ENCODE measurements at regions not wholly inside any gene's neighbourhood (a gene's known extent, or its start where the extent isn't known, plus 50 kb on each side); places are given as distances from the start of the nearest gene placed in this dataset.
"Not testable (repeated sequence)": the region's sequence is repeated elsewhere in the genome, so short reads cannot be mapped to it uniquely, and the experiment has no call there.

DNA sequence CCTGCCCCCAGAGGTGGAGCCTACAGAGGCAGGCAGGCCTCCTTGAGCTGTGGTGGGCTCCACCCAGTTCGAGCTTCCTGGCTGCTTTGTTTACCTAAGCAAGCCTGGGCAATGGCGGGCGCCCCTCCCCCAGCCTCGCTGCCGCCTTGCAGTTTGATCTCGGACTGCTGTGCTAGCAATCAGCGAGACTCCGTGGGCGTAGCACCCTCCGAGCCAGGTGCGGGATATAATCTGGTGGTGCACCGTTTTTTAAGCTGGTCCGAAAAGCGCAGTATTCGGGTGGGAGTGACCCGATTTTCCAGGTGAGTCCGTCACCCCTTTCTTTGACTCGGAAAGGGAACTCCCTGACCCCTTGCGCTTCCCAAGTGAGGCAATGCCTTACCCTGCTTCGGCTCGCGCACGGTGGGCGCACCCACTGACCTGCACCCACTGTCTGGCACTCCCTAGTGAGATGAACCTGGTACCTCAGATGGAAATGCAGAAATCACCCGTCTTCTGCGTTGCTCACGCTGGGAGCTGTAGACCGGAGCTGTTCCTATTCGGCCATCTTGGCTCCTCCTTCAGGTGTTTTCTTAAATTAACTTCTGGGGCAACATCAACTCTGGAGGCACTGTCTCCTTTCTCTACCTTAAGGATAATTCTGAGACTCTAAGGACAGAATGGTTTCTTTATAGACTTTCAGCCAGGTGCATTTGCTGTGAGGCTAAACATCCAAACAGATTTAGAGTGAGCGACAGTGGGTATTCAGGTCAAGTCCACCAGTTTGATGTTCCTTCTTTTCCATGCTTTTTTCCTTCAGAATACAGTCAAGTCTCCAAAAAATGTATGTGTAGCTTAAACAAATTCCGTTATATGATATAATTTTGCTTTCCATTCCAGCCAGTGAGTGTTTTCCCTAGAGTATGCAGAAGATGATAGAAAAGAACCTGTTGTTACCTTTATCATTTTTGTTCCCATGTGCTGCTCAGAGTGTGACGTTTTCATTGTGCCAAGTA lies 170.8 kb downstream of the KCNRG start:
- H3K36me3 ChIP-seq (ENCODE audit: control insufficient read depth in 2 of 3, insufficient read depth in 3 of 3, low read length in 3 of 3); H3K4me1 ChIP-seq (ENCODE audit: control insufficient read depth in 2 of 2, insufficient read depth in 2 of 2, low read length in 2 of 2); H3K9me3 ChIP-seq (ENCODE audit: control insufficient read depth in 2 of 3, low read length in 3 of 3); H3K36me3 Mint-ChIP-seq; ATAC-seq; H3K9me3 Mint-ChIP-seq; H3K27ac ChIP-seq (ENCODE audit: low read depth, low read length); H3K27ac Mint-ChIP-seq; H3K4me3 ChIP-seq (ENCODE audit: low read length); intact Hi-C loops (cut with micrococcal nuclease); POLR2A ChIA-PET; H3K4me1 Mint-ChIP-seq; DNase-seq; H3K27me3 ChIP-seq (ENCODE audit: control insufficient read depth in 2 of 2, insufficient read depth in 2 of 2, low read length in 2 of 2); CTCF ChIA-PET: not testable (repeated sequence)
- Mint-ChIP-seq H3K4me3 (peak overlapping the region in 1 of 10 donors; percentile 54), H3K27me3 (peaks cover 0 to 32% (median 0%) of the 10 kb centered on the region in 5 donors)

DNA sequence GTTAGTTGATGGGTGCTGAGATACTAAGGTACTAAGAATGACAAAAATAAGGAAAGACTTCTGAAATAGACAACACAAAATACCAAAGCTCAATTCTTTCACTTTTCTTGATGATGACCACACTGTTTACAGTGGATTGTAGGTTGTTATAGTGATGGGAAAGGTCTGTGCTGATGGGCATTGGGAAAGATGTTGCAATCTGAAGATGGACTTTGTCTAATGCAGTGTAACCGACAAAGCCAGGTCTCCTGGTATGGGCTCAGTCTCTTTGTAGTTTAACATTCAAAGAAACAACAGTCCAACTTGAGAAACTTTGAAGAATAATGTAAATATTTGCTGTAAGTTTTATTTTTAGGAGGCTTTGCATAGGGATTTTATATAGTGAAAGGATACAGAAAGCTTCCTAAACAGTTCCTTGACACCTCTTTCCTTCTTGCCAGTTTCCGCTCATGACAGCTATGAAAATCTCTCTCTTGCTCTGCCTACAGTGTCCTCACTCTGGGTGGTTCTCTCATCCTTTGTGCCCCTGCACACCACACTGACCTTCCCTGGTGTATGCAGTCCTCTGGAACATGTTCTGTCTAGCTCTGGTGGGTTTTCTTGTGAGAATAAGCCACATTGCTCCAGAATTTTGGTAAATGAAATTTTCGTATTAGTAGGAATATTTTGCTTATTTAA lies 172.2 kb downstream of the KCNRG start:
- H3K27me3 ChIP-seq (ENCODE audit: control insufficient read depth in 2 of 2, insufficient read depth in 2 of 2, low read length in 2 of 2), result no peaks in the 10 kb centered on the region
- H3K9me3 ChIP-seq (ENCODE audit: control insufficient read depth in 2 of 3, low read length in 3 of 3), result no peaks in the 10 kb centered on the region
- H3K9me3 Mint-ChIP-seq, result peaks cover 0 to 4% (median 0%) of the 10 kb centered on the region in 11 donors
- ATAC-seq (no peak), DNase-seq (no peak)
- ChIA-PET CTCF (no interaction called here), POLR2A (interaction anchor here (0.6 kb wide), 1 partner anchor 17 kb away, joined by 4 read pairs; no protein-coding TSS in a partner anchor)
- H3K4me1 ChIP-seq (ENCODE audit: control insufficient read depth in 2 of 2, insufficient read depth in 2 of 2, low read length in 2 of 2), result peaks cover 0 to 3% of the 10 kb centered on the region in 2 donors
- no peaks in the 10 kb centered on the region for H3K36me3 ChIP-seq (ENCODE audit: control insufficient read depth in 2 of 3, insufficient read depth in 3 of 3, low read length in 3 of 3)
- H3K27ac ChIP-seq (ENCODE audit: low read depth, low read length), result no peak overlapping the region
- no peak overlapping the region for H3K4me3 Mint-ChIP-seq
- H3K27me3 Mint-ChIP-seq, result peaks cover 0 to 45% (median 0%) of the 10 kb centered on the region in 5 donors
- no peak overlapping the region for H3K27ac Mint-ChIP-seq
- H3K4me3 ChIP-seq (ENCODE audit: low read length), result no peak overlapping the region
- no peaks in the 10 kb centered on the region for H3K36me3 Mint-ChIP-seq
- intact Hi-C loops (cut with micrococcal nuclease), result no loop called here
- peaks cover 0 to 3% (median 0%) of the 10 kb centered on the region in 7 donors for H3K4me1 Mint-ChIP-seq

DNA sequence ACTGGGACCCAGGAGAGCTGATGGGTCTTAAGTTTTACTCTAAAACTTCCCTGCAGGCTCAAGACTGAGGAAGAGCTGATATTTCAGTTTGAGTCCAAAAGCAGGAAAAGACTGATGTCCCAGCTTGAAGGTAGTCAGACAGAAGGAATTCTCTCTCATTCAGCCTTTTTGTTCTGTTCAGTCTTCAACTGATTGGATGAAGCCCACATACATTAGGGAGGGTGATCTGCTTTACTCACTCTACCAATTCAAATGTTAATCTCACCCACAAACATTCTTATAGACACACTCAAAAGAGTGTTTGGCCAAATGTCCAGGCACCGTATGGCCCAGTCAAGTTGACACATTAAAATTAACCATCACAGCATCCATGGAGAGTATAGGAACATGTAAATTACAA lies 173.5 kb downstream of the KCNRG start:
- Mint-ChIP-seq H3K4me1 (peaks cover 0 to 3% (median 0%) of the 10 kb centered on the region in 7 donors), H3K27ac (no peak overlapping the region), H3K27me3 (peaks cover 0 to 51% (median 0%) of the 10 kb centered on the region in 5 donors), H3K4me3 (no peak overlapping the region), H3K9me3 (peaks cover 0 to 4% (median 0%) of the 10 kb centered on the region in 11 donors), H3K36me3 (no peaks in the 10 kb centered on the region)
- Histone ChIP-seq H3K36me3 (ENCODE audit: control insufficient read depth in 2 of 3, insufficient read depth in 3 of 3, low read length in 3 of 3) (no peaks in the 10 kb centered on the region), H3K4me1 (ENCODE audit: control insufficient read depth in 2 of 2, insufficient read depth in 2 of 2, low read length in 2 of 2) (peaks cover 0 to 3% of the 10 kb centered on the region in 2 donors), H3K9me3 (ENCODE audit: control insufficient read depth in 2 of 3, low read length in 3 of 3) (no peaks in the 10 kb centered on the region), H3K27me3 (ENCODE audit: control insufficient read depth in 2 of 2, insufficient read depth in 2 of 2, low read length in 2 of 2) (no peaks in the 10 kb centered on the region), H3K27ac (ENCODE audit: low read depth, low read length) (no peak overlapping the region), H3K4me3 (ENCODE audit: low read length) (no peak overlapping the region)
- no peak for ATAC-seq
- POLR2A ChIA-PET, result no interaction called here
- intact Hi-C loops (cut with micrococcal nuclease), result no loop called here
- DNase-seq, result no peak
- CTCF ChIA-PET, result interaction anchor here (0.9 to 1.5 kb wide), 2 partner anchors 104 to 212 kb away, joined by 4 read pairs; no protein-coding TSS in a partner anchor

DNA sequence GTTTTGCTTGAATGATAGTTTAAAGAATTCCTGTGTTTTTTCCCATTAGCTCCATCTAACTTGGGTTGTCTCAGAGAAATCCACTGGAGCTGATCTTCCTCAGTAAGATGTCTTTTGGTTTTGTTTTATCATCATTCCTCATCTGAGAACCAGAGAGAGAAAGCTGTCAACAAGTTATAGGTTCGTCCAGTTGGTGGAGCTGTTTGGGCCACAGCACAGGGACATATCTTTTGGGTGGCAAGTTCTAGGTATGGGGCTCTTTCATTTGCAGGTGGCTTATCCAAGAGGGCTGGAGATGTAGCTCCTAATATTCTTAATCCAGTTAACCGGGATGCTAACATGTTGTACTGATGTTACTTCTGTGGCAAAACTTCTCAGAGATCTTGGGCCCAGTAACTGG lies 174.2 kb downstream of the KCNRG start:
- ATAC-seq (no peak), DNase-seq (no peak)
- intact Hi-C loops (cut with micrococcal nuclease), result no loop called here
- ChIA-PET POLR2A (interaction anchor here (0.9 kb wide), 1 partner anchor 64 kb away, joined by 3 read pairs; no protein-coding TSS in a partner anchor), CTCF (interaction anchor here (0.7 to 1.5 kb wide), 3 partner anchors 34 to 213 kb away, joined by 3 to 4 read pairs (median 4); no protein-coding TSS in a partner anchor)
- peaks cover 0 to 4% (median 0%) of the 10 kb centered on the region in 11 donors for H3K9me3 Mint-ChIP-seq
- no peak overlapping the region for H3K27ac Mint-ChIP-seq
- peaks cover 0 to 3% of the 10 kb centered on the region in 2 donors for H3K4me1 ChIP-seq (ENCODE audit: control insufficient read depth in 2 of 2, insufficient read depth in 2 of 2, low read length in 2 of 2)
- H3K36me3 ChIP-seq (ENCODE audit: control insufficient read depth in 2 of 3, insufficient read depth in 3 of 3, low read length in 3 of 3), result no peaks in the 10 kb centered on the region
- peaks cover 0 to 51% (median 0%) of the 10 kb centered on the region in 5 donors for H3K27me3 Mint-ChIP-seq
- H3K4me3 Mint-ChIP-seq, result no peak overlapping the region
- H3K27ac ChIP-seq (ENCODE audit: low read depth, low read length), result no peak overlapping the region
- H3K4me3 ChIP-seq (ENCODE audit: low read length), result no peak overlapping the region
- no peaks in the 10 kb centered on the region for H3K36me3 Mint-ChIP-seq
- H3K9me3 ChIP-seq (ENCODE audit: control insufficient read depth in 2 of 3, low read length in 3 of 3), result no peaks in the 10 kb centered on the region
- no peaks in the 10 kb centered on the region for H3K27me3 ChIP-seq (ENCODE audit: control insufficient read depth in 2 of 2, insufficient read depth in 2 of 2, low read length in 2 of 2)
- H3K4me1 Mint-ChIP-seq, result peaks cover 0 to 4% (median 0%) of the 10 kb centered on the region in 7 donors

DNA sequence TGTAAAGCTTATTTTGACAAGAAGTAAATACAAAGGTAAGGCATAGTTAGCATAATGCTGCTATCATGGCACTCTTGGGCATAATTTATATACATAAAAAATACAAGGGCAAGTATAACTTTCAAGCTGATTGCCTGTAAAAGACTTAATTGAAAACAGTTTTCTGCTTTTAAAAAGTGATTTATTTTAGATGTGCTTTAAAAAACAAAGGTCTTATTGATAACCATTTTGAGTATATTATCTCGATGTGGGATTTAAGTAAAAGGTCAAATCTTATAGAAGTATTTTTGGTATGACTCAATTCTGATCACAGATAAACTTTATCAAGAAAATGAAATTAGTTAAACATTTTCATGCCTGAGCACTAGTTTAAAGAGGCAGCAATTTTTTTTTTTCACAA lies 175.8 kb downstream of the KCNRG start:
- ChIA-PET CTCF (interaction anchor here (0.6 kb wide), 1 partner anchor 87 kb away, joined by 3 read pairs; no protein-coding TSS in a partner anchor), POLR2A (no interaction called here)
- Mint-ChIP-seq H3K4me3 (no peak overlapping the region), H3K36me3 (no peaks in the 10 kb centered on the region), H3K27ac (no peak overlapping the region), H3K9me3 (peaks cover 0 to 6% (median 0%) of the 10 kb centered on the region in 11 donors), H3K4me1 (peaks cover 0 to 4% (median 0%) of the 10 kb centered on the region in 7 donors), H3K27me3 (peaks cover 0 to 55% (median 0%) of the 10 kb centered on the region in 5 donors)
- Histone ChIP-seq H3K9me3 (ENCODE audit: control insufficient read depth in 2 of 3, low read length in 3 of 3) (no peaks in the 10 kb centered on the region), H3K36me3 (ENCODE audit: control insufficient read depth in 2 of 3, insufficient read depth in 3 of 3, low read length in 3 of 3) (no peaks in the 10 kb centered on the region), H3K27ac (ENCODE audit: low read depth, low read length) (no peak overlapping the region), H3K4me3 (ENCODE audit: low read length) (no peak overlapping the region), H3K4me1 (ENCODE audit: control insufficient read depth in 2 of 2, insufficient read depth in 2 of 2, low read length in 2 of 2) (peaks cover 0 to 3% of the 10 kb centered on the region in 2 donors), H3K27me3 (ENCODE audit: control insufficient read depth in 2 of 2, insufficient read depth in 2 of 2, low read length in 2 of 2) (no peaks in the 10 kb centered on the region)
- no peak for DNase-seq
- no peak for ATAC-seq
- intact Hi-C loops (cut with micrococcal nuclease), result no loop called here

DNA sequence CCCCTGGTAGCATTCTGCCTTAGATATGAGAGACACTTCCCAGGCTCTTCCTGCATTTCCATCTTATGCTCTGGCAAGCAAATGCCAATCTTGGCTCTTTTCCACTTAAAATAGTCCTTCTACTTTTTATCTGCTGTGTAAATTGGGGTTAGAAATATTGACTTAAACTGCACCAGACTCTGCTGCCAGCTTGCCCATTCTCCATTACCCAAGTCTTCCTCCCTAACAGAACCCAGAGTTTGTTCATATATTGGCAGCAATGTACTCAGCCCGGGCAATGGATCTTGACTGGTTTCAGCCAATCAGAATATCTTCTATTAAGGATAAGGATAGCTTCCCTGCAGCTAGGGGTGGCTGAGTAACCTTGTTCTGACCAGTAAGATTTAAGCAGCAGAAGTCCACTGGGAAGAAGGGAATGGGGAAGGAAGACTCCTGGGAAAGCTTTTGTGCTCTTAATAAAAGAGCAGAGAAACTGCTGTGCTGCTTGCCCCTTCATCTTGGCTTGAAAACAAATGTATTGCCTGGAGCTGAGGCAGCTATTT lies 177.1 kb downstream of the KCNRG start:
- no peak overlapping the region for H3K27ac Mint-ChIP-seq
- Histone ChIP-seq H3K4me3 (ENCODE audit: low read length) (no peak overlapping the region), H3K36me3 (ENCODE audit: control insufficient read depth in 2 of 3, insufficient read depth in 3 of 3, low read length in 3 of 3) (no peaks in the 10 kb centered on the region), H3K9me3 (ENCODE audit: control insufficient read depth in 2 of 3, low read length in 3 of 3) (no peaks in the 10 kb centered on the region), H3K27ac (ENCODE audit: low read depth, low read length) (no peak overlapping the region), H3K4me1 (ENCODE audit: control insufficient read depth in 2 of 2, insufficient read depth in 2 of 2, low read length in 2 of 2) (peaks cover 0 to 3% of the 10 kb centered on the region in 2 donors), H3K27me3 (ENCODE audit: control insufficient read depth in 2 of 2, insufficient read depth in 2 of 2, low read length in 2 of 2) (no peaks in the 10 kb centered on the region)
- no peaks in the 10 kb centered on the region for H3K36me3 Mint-ChIP-seq
- no peak overlapping the region for H3K4me3 Mint-ChIP-seq
- no peak for DNase-seq
- peaks cover 0 to 4% (median 0%) of the 10 kb centered on the region in 7 donors for H3K4me1 Mint-ChIP-seq
- intact Hi-C loops (cut with micrococcal nuclease), result no loop called here
- CTCF ChIA-PET, result no interaction called here
- no peak for ATAC-seq
- POLR2A ChIA-PET, result no interaction called here
- H3K9me3 Mint-ChIP-seq, result peaks cover 0 to 3% (median 0%) of the 10 kb centered on the region in 11 donors
- peaks cover 0 to 59% (median 0%) of the 10 kb centered on the region in 5 donors for H3K27me3 Mint-ChIP-seq

Data from naive thymus-derived CD4-positive, alpha-beta T cell (primary cell).